ENCODE measurements at regions not wholly inside any gene's neighbourhood (a gene's known extent, or its start where the extent isn't known, plus 50 kb on each side); places are given as distances from the start of the nearest gene placed in this dataset.

GRCh38 chr2:81644189-81644588 lies 1339.6 kb upstream of the LRRTM1 start:
- Histone ChIP-seq H3K27ac (ENCODE audit: low read depth, low read length, poor library complexity, severe bottlenecking) (no peak overlapping the region), H3K4me3 (ENCODE audit: low read depth, low read length, poor library complexity, severe bottlenecking) (no peak overlapping the region), H3K9me3 (ENCODE audit: low read length) (no peaks in the 10 kb centered on the region), H3K36me3 (ENCODE audit: insufficient read depth, low read length) (no peaks in the 10 kb centered on the region), H3K9ac (ENCODE audit: low read length) (no peak overlapping the region), H3K79me2 (ENCODE audit: insufficient read depth, low read length) (no peaks in the 10 kb centered on the region), H3K4me2 (ENCODE audit: low read length) (no peak overlapping the region), H3K27me3 (ENCODE audit: insufficient read depth, low read length) (no peaks in the 10 kb centered on the region), H3F3A (ENCODE audit: insufficient read depth, low read length) (no peaks in the 10 kb centered on the region), H2AFZ (ENCODE audit: low read length) (no peak overlapping the region), H3K9me2 (ENCODE audit: low read depth, low read length) (no peaks in the 10 kb centered on the region), H3K4me1 (ENCODE audit: insufficient read depth, low read length, severe bottlenecking) (no peaks in the 10 kb centered on the region), H4K20me1 (ENCODE audit: insufficient read depth, low read length) (no peaks in the 10 kb centered on the region)
- no peak for TF ChIP-seq EZH2 (IDR thresholded peaks at IDR 0.05; ENCODE audit: borderline replicate concordance, low read length)
- TF ChIP-seq, protein P1, sequence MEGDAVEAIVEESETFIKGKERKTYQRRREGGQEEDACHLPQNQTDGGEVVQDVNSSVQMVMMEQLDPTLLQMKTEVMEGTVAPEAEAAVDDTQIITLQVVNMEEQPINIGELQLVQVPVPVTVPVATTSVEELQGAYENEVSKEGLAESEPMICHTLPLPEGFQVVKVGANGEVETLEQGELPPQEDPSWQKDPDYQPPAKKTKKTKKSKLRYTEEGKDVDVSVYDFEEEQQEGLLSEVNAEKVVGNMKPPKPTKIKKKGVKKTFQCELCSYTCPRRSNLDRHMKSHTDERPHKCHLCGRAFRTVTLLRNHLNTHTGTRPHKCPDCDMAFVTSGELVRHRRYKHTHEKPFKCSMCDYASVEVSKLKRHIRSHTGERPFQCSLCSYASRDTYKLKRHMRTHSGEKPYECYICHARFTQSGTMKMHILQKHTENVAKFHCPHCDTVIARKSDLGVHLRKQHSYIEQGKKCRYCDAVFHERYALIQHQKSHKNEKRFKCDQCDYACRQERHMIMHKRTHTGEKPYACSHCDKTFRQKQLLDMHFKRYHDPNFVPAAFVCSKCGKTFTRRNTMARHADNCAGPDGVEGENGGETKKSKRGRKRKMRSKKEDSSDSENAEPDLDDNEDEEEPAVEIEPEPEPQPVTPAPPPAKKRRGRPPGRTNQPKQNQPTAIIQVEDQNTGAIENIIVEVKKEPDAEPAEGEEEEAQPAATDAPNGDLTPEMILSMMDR (IDR thresholded peaks at IDR 0.05; ENCODE audit: low read length): no peak

- TF ChIP-seq, protein P1 (IDR thresholded peaks at IDR 0.05; ENCODE audit: low read length): no peak
- no peaks in the 10 kb centered on the region for H4K20me1 ChIP-seq (ENCODE audit: insufficient read depth, low read length)
- no peak overlapping the region for H3K4me3 ChIP-seq (ENCODE audit: low read depth, low read length, poor library complexity, severe bottlenecking)
- no peaks in the 10 kb centered on the region for H3K4me1 ChIP-seq (ENCODE audit: insufficient read depth, low read length, severe bottlenecking)
- no peaks in the 10 kb centered on the region for H3F3A ChIP-seq (ENCODE audit: insufficient read depth, low read length)
- no peak overlapping the region for H2AFZ ChIP-seq (ENCODE audit: low read length)
- H3K4me2 ChIP-seq (ENCODE audit: low read length): no peak overlapping the region
- no peaks in the 10 kb centered on the region for H3K9me3 ChIP-seq (ENCODE audit: low read length)
- no peaks in the 10 kb centered on the region for H3K9me2 ChIP-seq (ENCODE audit: low read depth, low read length)
- H3K36me3 ChIP-seq (ENCODE audit: insufficient read depth, low read length): no peaks in the 10 kb centered on the region
- no peaks in the 10 kb centered on the region for H3K27me3 ChIP-seq (ENCODE audit: insufficient read depth, low read length)
- H3K9ac ChIP-seq (ENCODE audit: low read length): no peak overlapping the region
- no peak overlapping the region for H3K27ac ChIP-seq (ENCODE audit: low read depth, low read length, poor library complexity, severe bottlenecking)
- no peaks in the 10 kb centered on the region for H3K79me2 ChIP-seq (ENCODE audit: insufficient read depth, low read length)
Measured at GRCh38 chr2:81624825-81625224, 1320.3 kb upstream of the LRRTM1 start.

- no peaks in the 10 kb centered on the region for H3K9me3 ChIP-seq (ENCODE audit: low read length)
- no peaks in the 10 kb centered on the region for H3K36me3 ChIP-seq (ENCODE audit: insufficient read depth, low read length)
- no peak overlapping the region for H3K27ac ChIP-seq (ENCODE audit: low read depth, low read length, poor library complexity, severe bottlenecking)
- TF ChIP-seq, protein P1 (IDR thresholded peaks at IDR 0.05; ENCODE audit: low read length): no peak
- TF ChIP-seq EZH2 (IDR thresholded peaks at IDR 0.05; ENCODE audit: borderline replicate concordance, low read length): no peak
- H4K20me1 ChIP-seq (ENCODE audit: insufficient read depth, low read length): no peaks in the 10 kb centered on the region
- H3F3A ChIP-seq (ENCODE audit: insufficient read depth, low read length): no peaks in the 10 kb centered on the region
- no peak overlapping the region for H3K9ac ChIP-seq (ENCODE audit: low read length)
- H3K4me1 ChIP-seq (ENCODE audit: insufficient read depth, low read length, severe bottlenecking): no peaks in the 10 kb centered on the region
- H3K79me2 ChIP-seq (ENCODE audit: insufficient read depth, low read length): no peaks in the 10 kb centered on the region
- H3K4me2 ChIP-seq (ENCODE audit: low read length): no peak overlapping the region
- no peaks in the 10 kb centered on the region for H3K9me2 ChIP-seq (ENCODE audit: low read depth, low read length)
- no peak overlapping the region for H2AFZ ChIP-seq (ENCODE audit: low read length)
- H3K27me3 ChIP-seq (ENCODE audit: insufficient read depth, low read length): no peaks in the 10 kb centered on the region
- H3K4me3 ChIP-seq (ENCODE audit: low read depth, low read length, poor library complexity, severe bottlenecking): no peak overlapping the region
Measured at GRCh38 chr2:81600088-81600487, 1295.5 kb upstream of the LRRTM1 start.
